Keratinocyte (primary cell): ENCODE measurements at regions not wholly inside any gene's neighbourhood (a gene's known extent, or its start where the extent isn't known, plus 50 kb on each side); places are given as distances from the start of the nearest gene placed in this dataset.

Source experiments
- EZH2 ChIP-seq: IDR thresholded peaks from one replicate; pipeline ENCODE4 v1.6.1; 2012; ENCODE audit warnings: inconsistent platforms, mild to moderate bottlenecking, low read length, moderate library complexity
- TF ChIP-seq, protein P1 (sequence below), 3 experiments: IDR thresholded peaks in 1 of 3; conservative IDR thresholded peaks in 1 of 3; optimal IDR thresholded peaks in 1 of 3; 2 replicates in 2 of 3; 3 replicates in 1 of 3; pipeline versions ENCODE3 to v1.5.1; 2011; ENCODE audit warnings: low read length in 3 of 3, mild to moderate bottlenecking in 3 of 3, moderate library complexity in 2 of 3, control low read depth in 1 of 3, inconsistent platforms in 1 of 3; ENCODE audit not compliant: insufficient read depth in 2 of 3; ENCODE audit errors: extremely low read depth in 1 of 3

DNA sequence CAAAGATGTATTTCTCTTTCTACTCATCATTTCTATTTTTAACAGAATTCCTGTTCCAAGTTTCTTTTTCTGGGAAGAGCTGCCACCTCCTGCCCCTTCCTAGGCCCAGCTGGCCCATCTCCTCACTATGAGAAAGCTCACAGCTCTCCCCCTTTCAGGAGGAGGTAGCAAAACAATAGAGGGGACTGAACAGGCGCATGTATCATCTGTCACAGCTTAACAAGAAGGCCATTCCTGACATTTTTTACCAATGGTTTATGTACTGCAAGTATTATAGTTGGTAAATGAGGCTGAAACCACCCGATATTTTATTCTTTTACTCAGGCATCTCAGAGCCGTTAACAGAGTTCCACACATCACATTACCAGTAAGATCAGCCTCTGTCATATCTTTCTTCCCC is 103.7 kb upstream of the MTHFD1L start:
- TF ChIP-seq, protein P1, sequence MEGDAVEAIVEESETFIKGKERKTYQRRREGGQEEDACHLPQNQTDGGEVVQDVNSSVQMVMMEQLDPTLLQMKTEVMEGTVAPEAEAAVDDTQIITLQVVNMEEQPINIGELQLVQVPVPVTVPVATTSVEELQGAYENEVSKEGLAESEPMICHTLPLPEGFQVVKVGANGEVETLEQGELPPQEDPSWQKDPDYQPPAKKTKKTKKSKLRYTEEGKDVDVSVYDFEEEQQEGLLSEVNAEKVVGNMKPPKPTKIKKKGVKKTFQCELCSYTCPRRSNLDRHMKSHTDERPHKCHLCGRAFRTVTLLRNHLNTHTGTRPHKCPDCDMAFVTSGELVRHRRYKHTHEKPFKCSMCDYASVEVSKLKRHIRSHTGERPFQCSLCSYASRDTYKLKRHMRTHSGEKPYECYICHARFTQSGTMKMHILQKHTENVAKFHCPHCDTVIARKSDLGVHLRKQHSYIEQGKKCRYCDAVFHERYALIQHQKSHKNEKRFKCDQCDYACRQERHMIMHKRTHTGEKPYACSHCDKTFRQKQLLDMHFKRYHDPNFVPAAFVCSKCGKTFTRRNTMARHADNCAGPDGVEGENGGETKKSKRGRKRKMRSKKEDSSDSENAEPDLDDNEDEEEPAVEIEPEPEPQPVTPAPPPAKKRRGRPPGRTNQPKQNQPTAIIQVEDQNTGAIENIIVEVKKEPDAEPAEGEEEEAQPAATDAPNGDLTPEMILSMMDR (optimal IDR thresholded peaks at IDR 0.05 in 1 of 3, IDR thresholded peaks at IDR 0.05 in 1 of 3, conservative IDR thresholded peaks at IDR 0.05 in 1 of 3; ENCODE audit: extremely low read depth in 1 of 3, insufficient read depth in 2 of 3, low read length in 3 of 3), result no peak
- TF ChIP-seq EZH2, result no peak
